SK-N-SH (cell line): ENCODE measurements at regions not wholly inside any gene's neighbourhood (a gene's known extent, or its start where the extent isn't known, plus 50 kb on each side); places are given as distances from the start of the nearest gene placed in this dataset.
A peak's percentile ranks its signal among the peaks of the same experiment; 100 is the strongest.

ENCODE experiments used
- CTCF ChIP-seq: fragments of 200-600 bp; sonication (generic); IDR thresholded peaks from 2 replicates; pipeline ENCODE4 v1.6.1; 2017; ENCODE audit warnings: antibody characterized with exemption, mild to moderate bottlenecking, moderate library complexity
- JUND ChIP-seq: IDR thresholded peaks from 2 replicates; pipeline ENCODE4 v1.4.0; 2012
- NRF1 ChIP-seq: IDR thresholded peaks from 2 replicates; pipeline ENCODE4 v1.6.1; 2012; ENCODE audit warnings: low read depth, mild to moderate bottlenecking, low read length
- POLR2AphosphoS5 ChIP-seq: IDR thresholded peaks from 2 replicates; pipeline ENCODE4 v1.6.1; 2012; ENCODE audit warnings: low read depth, low read length
- SMC3 ChIP-seq: IDR thresholded peaks from 2 replicates; pipeline ENCODE4 v1.6.1; 2012; ENCODE audit warnings: low read depth, low read length, improper control_type of control experiment
- TAF1 ChIP-seq: IDR thresholded peaks from 2 replicates; pipeline ENCODE4 v1.6.1; 2012; ENCODE audit warnings: low read depth, mild to moderate bottlenecking, low read length, moderate library complexity, borderline replicate concordance
- TF ChIP-seq, protein P1 (sequence below): IDR thresholded peaks from 2 replicates; pipeline ENCODE4; 2012

DNA sequence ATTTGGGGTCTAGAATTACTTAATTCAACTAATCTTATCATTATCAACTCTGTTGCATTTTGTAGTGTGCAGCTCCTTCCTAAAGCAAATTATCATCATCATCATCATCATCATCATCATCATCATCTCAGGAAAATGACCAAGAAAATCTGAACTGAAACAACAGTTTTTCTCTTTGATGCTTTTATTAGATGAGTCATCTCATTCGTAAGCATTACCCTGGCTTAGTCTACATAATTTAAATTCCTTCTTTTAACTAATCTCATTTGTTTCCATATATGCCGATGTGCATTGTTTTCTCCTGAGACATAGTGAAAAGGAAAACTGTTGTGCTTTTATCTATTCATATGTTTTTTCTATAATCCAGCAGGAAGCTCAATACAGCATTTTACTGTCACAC lies 173.0 kb upstream of the PDE4D start:
- no peak for TF ChIP-seq SMC3
- TF ChIP-seq CTCF = no peak
- TF ChIP-seq POLR2AphosphoS5 = no peak; the same call in 1 of the 2 replicates
- TF ChIP-seq, protein P1, sequence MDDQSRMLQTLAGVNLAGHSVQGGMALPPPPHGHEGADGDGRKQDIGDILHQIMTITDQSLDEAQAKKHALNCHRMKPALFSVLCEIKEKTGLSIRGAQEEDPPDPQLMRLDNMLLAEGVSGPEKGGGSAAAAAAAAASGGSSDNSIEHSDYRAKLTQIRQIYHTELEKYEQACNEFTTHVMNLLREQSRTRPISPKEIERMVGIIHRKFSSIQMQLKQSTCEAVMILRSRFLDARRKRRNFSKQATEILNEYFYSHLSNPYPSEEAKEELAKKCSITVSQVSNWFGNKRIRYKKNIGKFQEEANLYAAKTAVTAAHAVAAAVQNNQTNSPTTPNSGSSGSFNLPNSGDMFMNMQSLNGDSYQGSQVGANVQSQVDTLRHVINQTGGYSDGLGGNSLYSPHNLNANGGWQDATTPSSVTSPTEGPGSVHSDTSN = peak; percentile 47; the same call in 1 of the 2 replicates
- TF ChIP-seq JUND = peak; percentile 83
- TF ChIP-seq NRF1 = no peak
- no peak for TF ChIP-seq TAF1
